ENCODE measurements at regions not wholly inside any gene's neighbourhood (a gene's known extent, or its start where the extent isn't known, plus 50 kb on each side); places are given as distances from the start of the nearest gene placed in this dataset.

- H3K4me3 ChIP-seq: no peak overlapping the region
- TF ChIP-seq CTCF (IDR thresholded peaks at IDR 0.05): no peak
- peaks cover 0 to 10% of the 10 kb centered on the region in 2 donors for H3K9me3 ChIP-seq
- H3K27ac ChIP-seq: no peak overlapping the region
- no peak for DNase-seq (ENCODE audit: low spot score)
- H3K36me3 ChIP-seq: no peaks in the 10 kb centered on the region
- no peaks in the 10 kb centered on the region for H3K4me1 ChIP-seq
- no peaks in the 10 kb centered on the region for H3K27me3 ChIP-seq
These were observed 514.5 kb upstream of the PTGER4 start for GRCh38 chr5:40165106-40165788.

GRCh38 chr5:40160435-40160834 is 519.3 kb upstream of the PTGER4 start:
- Histone ChIP-seq H3K4me1 (no peaks in the 10 kb centered on the region), H3K4me3 (no peak overlapping the region), H3K27me3 (no peaks in the 10 kb centered on the region), H3K27ac (no peak overlapping the region), H3K36me3 (no peaks in the 10 kb centered on the region), H3K9me3 (no peaks in the 10 kb centered on the region)
- TF ChIP-seq CTCF (IDR thresholded peaks at IDR 0.05): no peak
- DNase-seq (ENCODE audit: low spot score): no peak

DNA sequence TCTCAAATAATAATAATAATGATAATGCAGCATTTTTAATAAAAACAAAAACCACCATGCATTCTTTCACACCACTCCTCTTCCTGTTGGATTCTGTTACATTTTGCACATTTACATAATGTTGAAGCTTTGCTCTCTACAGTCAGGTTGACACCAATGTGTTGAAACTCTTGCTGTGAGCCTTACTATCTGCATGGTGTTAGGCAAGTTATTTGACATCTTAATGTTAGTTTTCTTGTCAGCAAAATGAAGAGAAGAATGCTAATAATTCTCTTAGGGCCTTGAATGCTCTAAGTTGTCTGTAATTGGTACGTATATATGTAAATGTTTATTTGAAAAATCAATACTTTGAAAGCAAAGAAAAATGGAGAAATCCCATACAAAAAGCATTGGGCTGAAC is 525.5 kb upstream of the PTGER4 start:
- H3K4me1 ChIP-seq: no peaks in the 10 kb centered on the region
- H3K36me3 ChIP-seq: no peaks in the 10 kb centered on the region
- no peak overlapping the region for H3K27ac ChIP-seq
- no peak overlapping the region for H3K4me3 ChIP-seq
- no peaks in the 10 kb centered on the region for H3K27me3 ChIP-seq
- DNase-seq (ENCODE audit: low spot score): no peak
- no peaks in the 10 kb centered on the region for H3K9me3 ChIP-seq
- no peak for TF ChIP-seq CTCF (IDR thresholded peaks at IDR 0.05)

DNA sequence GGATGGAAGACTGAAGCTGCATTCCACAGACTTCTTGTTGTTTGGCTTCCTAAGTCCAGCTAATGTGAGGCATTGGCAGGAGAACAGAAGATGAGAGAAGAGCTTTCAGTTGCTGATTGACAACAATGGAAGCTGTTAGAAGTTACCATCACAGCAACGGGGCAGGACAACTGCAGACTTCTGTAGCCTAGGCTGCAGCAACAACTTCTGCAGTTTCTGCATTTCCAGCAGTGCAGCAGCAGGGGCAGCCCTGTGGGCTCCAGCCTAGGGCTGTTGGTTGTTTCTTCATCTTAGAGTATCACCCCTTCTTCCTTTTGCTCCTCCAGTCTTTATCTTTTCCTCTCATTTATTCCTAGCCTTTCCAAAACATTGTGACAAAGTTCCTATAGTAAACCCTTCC is 528.8 kb upstream of the PTGER4 start:
- Histone ChIP-seq H3K27me3 (no peaks in the 10 kb centered on the region), H3K4me3 (no peak overlapping the region), H3K27ac (no peak overlapping the region), H3K36me3 (no peaks in the 10 kb centered on the region), H3K9me3 (no peaks in the 10 kb centered on the region), H3K4me1 (no peaks in the 10 kb centered on the region)
- no peak for TF ChIP-seq CTCF (IDR thresholded peaks at IDR 0.05)
- DNase-seq (ENCODE audit: low spot score): no peak

DNA sequence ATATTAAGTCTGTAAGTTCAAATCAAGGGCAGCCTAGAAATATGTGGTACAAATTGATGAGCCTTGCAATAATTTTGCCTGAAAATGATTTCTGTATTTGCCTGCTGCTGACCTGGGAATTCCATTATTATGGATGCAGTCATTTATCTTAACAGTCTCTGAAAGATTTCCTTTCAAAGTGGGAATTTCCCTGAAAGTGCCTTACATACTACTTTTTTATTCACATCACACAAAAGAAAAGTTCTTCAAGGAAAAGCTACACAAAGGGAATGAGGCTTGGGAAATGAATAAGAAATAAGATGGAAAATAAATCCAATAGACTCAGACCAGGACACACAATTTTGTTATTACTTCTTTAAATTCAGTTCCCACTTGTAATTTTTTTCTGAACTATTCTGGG is 537.8 kb upstream of the PTGER4 start:
- TF ChIP-seq CTCF (IDR thresholded peaks at IDR 0.05): no peak
- Histone ChIP-seq H3K36me3 (no peaks in the 10 kb centered on the region), H3K27me3 (no peaks in the 10 kb centered on the region), H3K27ac (no peak overlapping the region), H3K4me1 (no peaks in the 10 kb centered on the region), H3K9me3 (no peaks in the 10 kb centered on the region), H3K4me3 (no peak overlapping the region)
- DNase-seq (ENCODE audit: low spot score): no peak

DNA sequence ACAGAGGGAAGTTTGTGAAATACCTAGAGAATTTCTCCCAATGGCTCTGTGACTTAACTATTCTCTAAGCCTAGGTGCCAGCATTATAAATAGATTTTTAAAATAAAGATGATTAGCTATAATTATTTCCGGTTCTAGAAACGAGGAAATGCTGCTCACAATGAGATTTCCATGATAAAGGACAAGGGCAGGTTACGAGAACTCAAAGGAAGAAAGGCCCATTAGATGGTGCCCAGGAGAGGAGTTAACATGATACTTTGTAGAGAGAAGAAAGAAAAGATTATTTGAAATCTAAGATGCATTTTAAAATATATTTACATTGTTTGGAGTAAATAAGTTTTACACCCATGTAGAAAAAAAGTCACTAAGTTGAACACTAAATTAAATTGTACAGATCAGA is 538.3 kb upstream of the PTGER4 start:
- no peak overlapping the region for H3K4me3 ChIP-seq
- no peak for TF ChIP-seq CTCF (IDR thresholded peaks at IDR 0.05)
- no peak overlapping the region for H3K27ac ChIP-seq
- H3K36me3 ChIP-seq: no peaks in the 10 kb centered on the region
- H3K27me3 ChIP-seq: no peaks in the 10 kb centered on the region
- no peaks in the 10 kb centered on the region for H3K9me3 ChIP-seq
- DNase-seq (ENCODE audit: low spot score): no peak
- no peaks in the 10 kb centered on the region for H3K4me1 ChIP-seq

Measured in right atrium auricular region (tissue), 2 donors.